GF-D8 (cell line): ENCODE measurements at regions not wholly inside any gene's neighbourhood (a gene's known extent, or its start where the extent isn't known, plus 50 kb on each side); places are given as distances from the start of the nearest gene placed in this dataset.
"Not testable (repeated sequence)": the region's sequence is repeated elsewhere in the genome, so short reads cannot be mapped to it uniquely, and the experiment has no call there.

Experiments
- DNase-seq: peaks from one replicate; lab custom pipeline; 2025; lab: John Stamatoyannopoulos, UW

GRCh38 chr5:30596495-30597064 is 596.9 kb upstream of the CDH6 start:
- DNase-seq, result no peak

- no peak for DNase-seq
These were observed 599.2 kb upstream of the CDH6 start for GRCh38 chr5:30594331-30594730.

- DNase-seq, result no peak
These were observed 600.7 kb upstream of the CDH6 start for GRCh38 chr5:30592833-30593232.

GRCh38 chr5:30581198-30581935 is 612.1 kb upstream of the CDH6 start:
- DNase-seq, result no peak

GRCh38 chr5:30574761-30575160 is 618.7 kb upstream of the CDH6 start:
- DNase-seq, result no peak

GRCh38 chr5:30572279-30572678 is 621.2 kb upstream of the CDH6 start:
- DNase-seq, result no peak

- no peak for DNase-seq
These were observed 631.7 kb upstream of the CDH6 start for GRCh38 chr5:30561771-30562170.

- no peak for DNase-seq
These were observed 641.9 kb upstream of the CDH6 start for GRCh38 chr5:30551618-30552017.

GRCh38 chr5:30548580-30549305 is 644.7 kb upstream of the CDH6 start:
- DNase-seq, result no peak

- no peak for DNase-seq
These were observed 653.3 kb upstream of the CDH6 start for GRCh38 chr5:30540150-30540549.

GRCh38 chr5:30539004-30539634 is 654.4 kb upstream of the CDH6 start:
- no peak for DNase-seq

GRCh38 chr5:30525353-30525752 is 668.1 kb upstream of the CDH6 start:
- DNase-seq, result no peak

GRCh38 chr5:30524428-30524827 is 669.1 kb upstream of the CDH6 start:
- DNase-seq, result no peak

GRCh38 chr5:30523061-30523460 is 670.4 kb upstream of the CDH6 start:
- DNase-seq, result no peak

- DNase-seq, result no peak
These were observed 688.2 kb upstream of the CDH6 start for GRCh38 chr5:30505014-30505886.

- no peak for DNase-seq
These were observed 691.2 kb upstream of the CDH6 start for GRCh38 chr5:30502277-30502676.

GRCh38 chr5:30501065-30501464 is 692.4 kb upstream of the CDH6 start:
- DNase-seq, result no peak

- DNase-seq, result no peak
These were observed 693.0 kb upstream of the CDH6 start for GRCh38 chr5:30500513-30500912.

- no peak for DNase-seq
These were observed 694.1 kb upstream of the CDH6 start for GRCh38 chr5:30499402-30499801.

GRCh38 chr5:30498972-30499371 is 694.5 kb upstream of the CDH6 start:
- DNase-seq, result no peak

GRCh38 chr5:30498509-30498908 is 695.0 kb upstream of the CDH6 start:
- DNase-seq, result not testable (repeated sequence)

- DNase-seq, result not testable (repeated sequence)
These were observed 699.4 kb upstream of the CDH6 start for GRCh38 chr5:30494113-30494512.
